GM12874 (cell line): ENCODE measurements at regions not wholly inside any gene's neighbourhood (a gene's known extent, or its start where the extent isn't known, plus 50 kb on each side); places are given as distances from the start of the nearest gene placed in this dataset.

Source experiments
- TF ChIP-seq, protein P1 (sequence below): IDR thresholded peaks from 2 replicates; pipeline ENCODE4 v1.5.1; 2011; ENCODE audit warnings: low read depth, mild to moderate bottlenecking, control low read depth, low read length, moderate library complexity; ENCODE audit not compliant: insufficient read depth

DNA sequence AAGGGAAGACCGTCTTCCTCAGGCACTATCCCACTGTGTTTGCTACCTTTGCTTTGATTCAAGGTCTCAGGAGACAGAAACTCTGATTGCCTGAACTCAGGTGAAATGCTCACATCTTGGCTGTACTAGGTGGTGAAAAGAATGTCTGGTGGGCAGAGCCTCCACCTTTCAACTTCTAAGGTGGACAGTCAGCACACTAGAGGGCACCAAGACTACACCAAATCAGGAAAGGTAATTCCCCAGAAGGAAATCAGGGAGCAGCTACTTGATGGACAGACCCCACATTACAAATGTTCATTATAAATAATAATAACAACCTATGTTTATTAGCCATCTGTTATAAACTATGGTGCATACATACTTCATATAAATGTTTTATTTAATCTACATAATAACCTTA lies 220.9 kb downstream of the ATG4C start:
- TF ChIP-seq, protein P1, sequence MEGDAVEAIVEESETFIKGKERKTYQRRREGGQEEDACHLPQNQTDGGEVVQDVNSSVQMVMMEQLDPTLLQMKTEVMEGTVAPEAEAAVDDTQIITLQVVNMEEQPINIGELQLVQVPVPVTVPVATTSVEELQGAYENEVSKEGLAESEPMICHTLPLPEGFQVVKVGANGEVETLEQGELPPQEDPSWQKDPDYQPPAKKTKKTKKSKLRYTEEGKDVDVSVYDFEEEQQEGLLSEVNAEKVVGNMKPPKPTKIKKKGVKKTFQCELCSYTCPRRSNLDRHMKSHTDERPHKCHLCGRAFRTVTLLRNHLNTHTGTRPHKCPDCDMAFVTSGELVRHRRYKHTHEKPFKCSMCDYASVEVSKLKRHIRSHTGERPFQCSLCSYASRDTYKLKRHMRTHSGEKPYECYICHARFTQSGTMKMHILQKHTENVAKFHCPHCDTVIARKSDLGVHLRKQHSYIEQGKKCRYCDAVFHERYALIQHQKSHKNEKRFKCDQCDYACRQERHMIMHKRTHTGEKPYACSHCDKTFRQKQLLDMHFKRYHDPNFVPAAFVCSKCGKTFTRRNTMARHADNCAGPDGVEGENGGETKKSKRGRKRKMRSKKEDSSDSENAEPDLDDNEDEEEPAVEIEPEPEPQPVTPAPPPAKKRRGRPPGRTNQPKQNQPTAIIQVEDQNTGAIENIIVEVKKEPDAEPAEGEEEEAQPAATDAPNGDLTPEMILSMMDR, result no peak

DNA sequence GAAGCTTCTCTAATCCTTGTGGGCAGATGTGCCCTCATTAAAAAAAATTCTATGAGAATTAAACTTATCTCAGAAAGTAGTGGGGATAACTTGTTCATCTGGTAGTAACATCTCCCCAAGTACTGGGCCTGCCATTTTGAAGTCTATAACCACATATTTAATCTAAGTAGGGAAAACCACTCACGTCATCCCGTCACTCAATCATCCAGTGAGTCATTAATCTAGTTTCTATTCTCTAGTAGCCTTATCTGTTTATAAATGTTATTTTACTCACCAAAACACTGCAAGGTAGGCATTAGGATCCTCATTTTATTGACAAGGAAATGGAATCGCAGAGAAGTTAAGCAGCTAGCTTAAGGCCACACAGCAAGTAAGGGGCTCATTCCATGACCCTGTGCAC lies 221.9 kb downstream of the ATG4C start:
- TF ChIP-seq, protein P1, result no peak

DNA sequence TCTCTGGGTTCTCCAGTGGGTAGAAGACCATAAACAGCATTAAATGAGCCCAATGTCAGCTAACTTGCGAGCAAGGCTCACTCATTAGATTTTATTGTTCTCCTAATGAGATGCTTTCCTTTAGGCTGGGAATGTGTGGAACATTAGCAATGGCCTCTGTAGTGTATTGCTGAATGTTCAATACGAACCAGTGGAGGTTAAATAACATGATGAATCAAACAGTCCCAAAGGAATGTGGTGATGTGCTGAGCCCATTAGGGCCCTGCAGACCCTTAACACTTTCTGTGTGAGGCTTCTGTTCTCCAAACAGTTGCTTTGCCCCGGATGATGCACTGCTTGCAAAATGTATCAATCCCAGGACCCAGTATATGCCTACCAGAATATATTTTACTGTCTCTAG lies 225.5 kb downstream of the ATG4C start:
- TF ChIP-seq, protein P1, result no peak

DNA sequence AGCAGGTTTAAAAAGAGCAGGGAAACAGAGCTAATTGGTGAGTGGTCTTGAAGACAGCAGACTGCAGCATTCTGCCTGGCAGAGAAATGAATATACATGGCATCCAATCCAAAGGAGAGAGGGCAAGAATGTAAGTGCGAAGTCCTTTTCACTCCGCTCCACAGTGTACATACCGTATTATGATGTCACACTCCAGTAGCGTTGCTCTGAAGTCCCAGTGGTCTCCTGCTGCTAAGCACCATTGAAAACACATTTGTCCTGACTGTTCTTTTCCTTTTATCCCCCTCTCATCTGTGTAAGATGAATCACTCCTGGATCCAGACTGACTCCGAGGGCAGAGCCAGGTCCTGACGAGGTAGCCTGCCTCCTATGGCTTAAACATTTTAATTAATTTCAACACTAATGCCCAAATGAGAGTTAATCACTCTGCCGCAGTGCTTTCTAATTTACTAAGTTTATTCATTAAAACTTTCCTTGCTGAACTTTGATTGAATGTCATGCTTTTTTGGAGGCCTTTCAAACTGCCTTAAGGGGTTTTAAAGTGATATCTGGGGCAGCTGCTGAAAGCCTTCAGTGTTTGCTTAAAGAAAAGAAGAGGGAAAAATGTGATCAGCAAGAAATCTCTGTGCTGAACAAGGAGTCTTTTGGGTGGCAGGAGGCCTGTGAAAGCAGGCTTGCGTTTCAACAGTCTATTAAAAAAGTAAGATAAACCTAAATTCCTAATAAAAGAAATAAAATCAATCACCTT lies 227.2 kb downstream of the ATG4C start:
- TF ChIP-seq, protein P1, result no peak

DNA sequence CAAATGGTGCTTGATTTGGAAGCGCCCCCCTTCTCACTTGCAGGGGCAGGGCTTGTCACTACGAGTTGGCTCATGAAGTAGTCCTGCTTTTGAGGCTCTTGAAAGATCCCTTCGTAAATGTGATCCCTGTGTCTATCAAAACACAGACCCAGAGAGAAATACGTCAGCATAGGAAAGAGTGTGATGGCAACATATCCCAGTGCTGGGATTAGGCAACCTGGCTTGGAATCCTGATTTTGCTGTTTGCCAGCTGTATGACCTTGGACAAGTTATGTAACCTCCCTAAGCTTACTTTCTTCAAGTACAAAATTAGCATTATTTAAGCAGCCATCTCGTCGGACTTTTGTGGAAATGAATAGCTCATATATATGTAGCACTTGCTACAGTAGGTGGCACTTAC lies 228.4 kb downstream of the ATG4C start:
- TF ChIP-seq, protein P1, result no peak

DNA sequence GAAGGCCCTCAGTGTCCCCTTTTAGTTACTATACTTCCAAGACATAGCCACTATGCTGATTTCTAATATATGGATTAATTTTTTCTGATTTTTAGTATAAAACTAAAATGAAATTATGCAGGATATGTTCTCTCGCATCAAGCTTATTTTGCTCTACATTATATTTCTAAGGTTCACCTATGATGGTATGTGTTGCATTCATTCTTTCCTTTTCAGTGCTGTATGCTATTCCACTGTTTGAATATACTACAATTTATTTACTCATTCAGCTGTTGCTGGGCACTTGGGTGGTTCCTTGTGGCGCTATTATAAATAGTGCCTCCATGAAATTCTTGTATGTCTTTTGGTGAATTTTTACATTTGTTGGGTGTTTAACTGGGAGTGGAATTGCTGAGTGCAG lies 230.3 kb downstream of the ATG4C start:
- TF ChIP-seq, protein P1, result no peak

DNA sequence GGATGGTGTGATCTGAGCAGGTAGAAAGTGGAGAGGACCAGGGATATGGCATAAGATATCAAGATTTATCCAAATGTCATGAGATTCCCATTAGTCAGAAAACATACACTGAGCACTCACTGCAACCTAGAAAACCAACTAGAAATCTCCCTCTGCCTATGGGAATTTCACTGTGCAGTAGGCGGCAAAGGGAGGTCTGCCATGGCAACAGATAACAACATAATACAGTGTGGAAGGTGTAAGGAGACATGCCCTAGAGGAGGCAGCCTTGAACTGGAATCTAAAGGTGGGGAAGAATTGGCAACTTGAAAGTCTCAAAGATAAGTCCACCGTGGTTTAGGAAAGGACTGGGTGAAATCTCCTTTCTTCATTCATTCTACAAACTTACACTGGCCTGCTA lies 238.4 kb downstream of the ATG4C start:
- TF ChIP-seq, protein P1, result no peak
